ENCODE measurements at regions not wholly inside any gene's neighbourhood (a gene's known extent, or its start where the extent isn't known, plus 50 kb on each side); places are given as distances from the start of the nearest gene placed in this dataset.

GRCh38 chr4:158053086-158053485 is 119.7 kb downstream of the GASK1B start:
- no peak for TF ChIP-seq EZH2 (IDR thresholded peaks at IDR 0.05; ENCODE audit: borderline replicate concordance, insufficient read depth, low read depth, low read length, poor library complexity, severe bottlenecking)
- TF ChIP-seq, protein P1, sequence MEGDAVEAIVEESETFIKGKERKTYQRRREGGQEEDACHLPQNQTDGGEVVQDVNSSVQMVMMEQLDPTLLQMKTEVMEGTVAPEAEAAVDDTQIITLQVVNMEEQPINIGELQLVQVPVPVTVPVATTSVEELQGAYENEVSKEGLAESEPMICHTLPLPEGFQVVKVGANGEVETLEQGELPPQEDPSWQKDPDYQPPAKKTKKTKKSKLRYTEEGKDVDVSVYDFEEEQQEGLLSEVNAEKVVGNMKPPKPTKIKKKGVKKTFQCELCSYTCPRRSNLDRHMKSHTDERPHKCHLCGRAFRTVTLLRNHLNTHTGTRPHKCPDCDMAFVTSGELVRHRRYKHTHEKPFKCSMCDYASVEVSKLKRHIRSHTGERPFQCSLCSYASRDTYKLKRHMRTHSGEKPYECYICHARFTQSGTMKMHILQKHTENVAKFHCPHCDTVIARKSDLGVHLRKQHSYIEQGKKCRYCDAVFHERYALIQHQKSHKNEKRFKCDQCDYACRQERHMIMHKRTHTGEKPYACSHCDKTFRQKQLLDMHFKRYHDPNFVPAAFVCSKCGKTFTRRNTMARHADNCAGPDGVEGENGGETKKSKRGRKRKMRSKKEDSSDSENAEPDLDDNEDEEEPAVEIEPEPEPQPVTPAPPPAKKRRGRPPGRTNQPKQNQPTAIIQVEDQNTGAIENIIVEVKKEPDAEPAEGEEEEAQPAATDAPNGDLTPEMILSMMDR (IDR thresholded peaks at IDR 0.05), result no peak

All from B cell (primary cell).